IMR-90 (cell line): ENCODE measurements at regions not wholly inside any gene's neighbourhood (a gene's known extent, or its start where the extent isn't known, plus 50 kb on each side); places are given as distances from the start of the nearest gene placed in this dataset.

Experiments
- ATAC-seq: fragments of 200-7000 bp; cut with Tn5 transposase; 2 replicates; pipeline ENCODE4 v1.9.1; 2020; ENCODE audit warnings: low read depth, mild to moderate bottlenecking, moderate library complexity
- BruUV-seq: library from RNA; stranded (reverse); fragments of 400-500 nt; replicated peaks from 2 replicates; lab custom pipeline; 2021; lab: Mats Ljungman, UMichigan
- CTCF ChIA-PET: fragments of 300-600 bp; formaldehyde crosslinking; extraction: SDS; loops from one replicate; lab custom pipeline; 2021; ENCODE audit warnings: antibody characterized with exemption; lab: Yijun Ruan, JAX
- POLR2A ChIA-PET: fragments of 300-600 bp; sonication (Branson Sonifier 250); formaldehyde crosslinking; loops from one replicate; lab custom pipeline; 2022; ENCODE audit warnings: antibody characterized with exemption; ENCODE audit not compliant: unreplicated experiment; lab: Charles Lee
- DNase-seq: peaks from one replicate; pipeline ENCODE4 v3.0.0; 2013
- H2AFZ ChIP-seq: replicated peaks from 2 replicates; pipeline ENCODE3; 2013; ENCODE audit warnings: low read length, mild to moderate bottlenecking; ENCODE audit not compliant: poor library complexity
- H2AK5ac ChIP-seq: 2 replicates; pipeline ENCODE4 v1.6.1; 2013; ENCODE audit warnings: low read depth, low read length, inconsistent platforms
- H2AK9ac ChIP-seq: replicated peaks from 2 replicates; pipeline ENCODE3; 2013; ENCODE audit warnings: mild to moderate bottlenecking, low read depth, low read length, moderate library complexity; ENCODE audit not compliant: poor library complexity
- H2BK120ac ChIP-seq: 2 replicates; pipeline ENCODE4 v1.6.1; 2013; ENCODE audit warnings: low read depth, low read length, inconsistent platforms
- H2BK15ac ChIP-seq: 3 replicates; pipeline ENCODE4 v1.6.1; 2013; ENCODE audit warnings: low read depth, low read length, inconsistent platforms
- H2BK20ac ChIP-seq: 2 replicates; pipeline ENCODE4 v1.6.1; 2013; ENCODE audit warnings: low read depth, mild to moderate bottlenecking, inconsistent platforms, low read length, moderate library complexity
- H2BK5ac ChIP-seq: 2 replicates; pipeline ENCODE4 v1.6.1; 2013; ENCODE audit warnings: mild to moderate bottlenecking, low read depth, low read length, inconsistent platforms; ENCODE audit not compliant: poor library complexity, severe bottlenecking
- H3K14ac ChIP-seq: replicated peaks from 2 replicates; pipeline ENCODE4 v1.6.1; 2013; ENCODE audit warnings: low read depth, low read length, inconsistent platforms
- H3K18ac ChIP-seq: 2 replicates; pipeline ENCODE4 v1.6.1; 2013; ENCODE audit warnings: low read depth, low read length, control low read depth
- H3K23ac ChIP-seq: 2 replicates; pipeline ENCODE4 v1.6.1; 2013; ENCODE audit warnings: low read depth, low read length, inconsistent platforms
- H3K27ac ChIP-seq: 2 replicates; pipeline ENCODE4 v1.5.1; 2013; ENCODE audit warnings: mild to moderate bottlenecking, control low read depth, low read length; ENCODE audit not compliant: insufficient read depth
- H3K27me3 ChIP-seq: 2 replicates; pipeline ENCODE4 v1.6.1; 2013; ENCODE audit warnings: low read length; ENCODE audit not compliant: control insufficient read depth, insufficient read depth
- H3K36me3 ChIP-seq: 2 replicates; pipeline ENCODE4 v1.6.1; 2013; ENCODE audit warnings: low read length, mixed read lengths; ENCODE audit not compliant: control insufficient read depth, insufficient read depth
- H3K4ac ChIP-seq: 2 replicates; pipeline ENCODE4 v1.6.1; 2013; ENCODE audit warnings: low read depth, low read length, inconsistent platforms
- H3K4me1 ChIP-seq: 2 replicates; pipeline ENCODE4 v1.6.1; 2013; ENCODE audit warnings: low read length, mixed read lengths; ENCODE audit not compliant: control insufficient read depth, insufficient read depth
- H3K4me2 ChIP-seq: 2 replicates; pipeline ENCODE4 v1.6.1; 2013; ENCODE audit warnings: low read depth, mild to moderate bottlenecking, control low read depth, low read length, moderate library complexity
- H3K4me3 ChIP-seq: 2 replicates; pipeline ENCODE4 v1.5.1; 2013; ENCODE audit warnings: low read depth, mild to moderate bottlenecking, control low read depth, low read length, moderate library complexity; ENCODE audit not compliant: insufficient read depth
- H3K56ac ChIP-seq: 2 replicates; pipeline ENCODE4 v1.6.1; 2013; ENCODE audit warnings: low read length, inconsistent platforms; ENCODE audit not compliant: insufficient read depth; ENCODE audit errors: extremely low read depth
- H3K79me1 ChIP-seq, 2 experiments: 2 replicates each; pipeline ENCODE4 v1.6.1; 2013; ENCODE audit warnings: low read length in 2 of 2, inconsistent platforms in 1 of 2, low read depth in 1 of 2
- H3K9ac ChIP-seq: 2 replicates; pipeline ENCODE4 v1.6.1; 2013; ENCODE audit warnings: low read depth, low read length, control low read depth
- H3K9me1 ChIP-seq: 2 replicates; pipeline ENCODE4 v1.6.1; 2013; ENCODE audit warnings: low read length, inconsistent platforms; ENCODE audit not compliant: insufficient read depth
- H3K9me3 ChIP-seq: 2 replicates; pipeline ENCODE4 v1.6.1; 2013; ENCODE audit warnings: low read length; ENCODE audit not compliant: control insufficient read depth, insufficient read depth
- H4K20me1 ChIP-seq: 2 replicates; pipeline ENCODE4 v1.6.1; 2013; ENCODE audit warnings: low read length, inconsistent platforms; ENCODE audit not compliant: insufficient read depth
- H4K5ac ChIP-seq: 2 replicates; pipeline ENCODE4 v1.6.1; 2013; ENCODE audit warnings: mild to moderate bottlenecking, low read depth, low read length, control low read depth
- H4K8ac ChIP-seq, 2 experiments: 2 replicates each; pipeline ENCODE4 v1.6.1; 2013; ENCODE audit warnings: low read depth in 2 of 2, low read length in 2 of 2, control low read depth in 1 of 2, inconsistent platforms in 1 of 2
- H4K91ac ChIP-seq: 2 replicates; pipeline ENCODE4 v1.6.1; 2013; ENCODE audit warnings: low read depth, low read length, inconsistent platforms; ENCODE audit not compliant: insufficient read depth
- FOS ChIP-seq: fragments of 150-350 bp; IDR thresholded peaks from 2 replicates; pipeline ENCODE4 v1.6.1; 2016; ENCODE audit warnings: low read depth, low read length
- MXI1 ChIP-seq: IDR thresholded peaks from 2 replicates; pipeline ENCODE4 v1.6.1; 2012; ENCODE audit warnings: low read depth, mild to moderate bottlenecking, low read length, moderate library complexity, borderline replicate concordance
- NFE2L2 ChIP-seq: fragments of 150-350 bp; IDR thresholded peaks from 2 replicates; pipeline ENCODE4 v1.6.1; 2016; ENCODE audit warnings: low read depth, mild to moderate bottlenecking, low read length
- RCOR1 ChIP-seq: IDR thresholded peaks from 2 replicates; pipeline ENCODE4 v1.6.1; 2012; ENCODE audit warnings: mild to moderate bottlenecking, low read length, improper control_type of control experiment; ENCODE audit not compliant: insufficient replicate concordance
- WGBS, 2 experiments: methylation state at CpG; one replicate each; pipeline versions ENCODE4 v1.1.5 to v1.1.7; 2013; ENCODE audit warnings: missing lambda C conversion rate in 2 of 2; ENCODE audit not compliant: insufficient read length in 1 of 2; ENCODE audit errors: extremely low coverage in 2 of 2; 5-methylcytosine and 5-hydroxymethylcytosine counted together
- dilution Hi-C: fragments of 300-500 bp; cut with HindIII; formaldehyde crosslinking; loops from one replicate; pipeline ENCODE4 v1.14.3; 2018; ENCODE audit warnings: low sequenced_read_pairs; ENCODE audit not compliant: unreplicated experiment
- in situ Hi-C: fragments of 300-500 bp; cut with MboI; formaldehyde crosslinking; loops from 3 replicates; pipeline ENCODE4 v1.14.3; 2019; ENCODE audit warnings: low sequenced_read_pairs, inconsistent platforms, mixed read lengths
- intact Hi-C: fragments of 100-400 bp; cut with micrococcal nuclease; formaldehyde crosslinking; loops from 2 replicates; pipeline ENCODE4 v1.10.0; 2022
- TF ChIP-seq, protein P1 (sequence below): conservative IDR thresholded peaks from 2 replicates; pipeline ENCODE4 v1.5.1; 2012; ENCODE audit warnings: mild to moderate bottlenecking, low read depth, low read length, improper control_type of control experiment
- TF ChIP-seq, protein P2 (sequence below): fragments of 150-350 bp; IDR thresholded peaks from 2 replicates; pipeline ENCODE4 v1.6.1; 2017; ENCODE audit warnings: mild to moderate bottlenecking, antibody characterized with exemption, low read length, low read depth

DNA sequence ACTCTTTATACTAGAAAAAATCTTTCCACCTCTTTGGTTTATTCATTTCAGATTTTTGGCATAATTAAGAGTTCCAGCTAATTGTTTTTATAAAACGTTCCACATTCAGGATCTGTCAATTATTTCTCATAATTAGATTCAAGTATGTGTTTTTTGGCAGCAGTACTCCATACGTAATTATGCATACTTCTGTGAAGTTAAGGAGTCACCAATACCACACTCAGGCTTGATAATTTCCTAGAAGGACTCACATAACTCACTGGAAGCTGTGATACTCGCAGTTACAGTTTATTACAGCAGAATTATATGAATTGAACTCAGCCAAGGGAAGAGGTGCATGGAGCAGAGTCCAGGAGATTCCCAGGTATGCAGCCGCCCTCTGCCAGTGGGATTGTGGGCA lies 290.5 kb upstream of the AKR1E2 start:
- ChIA-PET POLR2A (no interaction called here), CTCF (interaction anchor here (0.7 kb wide), 1 partner anchor 18 kb away, joined by 3 read pairs; no protein-coding TSS in a partner anchor)
- dilution Hi-C loops, result no loop called here
- H3K14ac ChIP-seq, result no peak overlapping the region
- no peak overlapping the region for H4K5ac ChIP-seq
- H2AFZ ChIP-seq, result no peak overlapping the region
- TF ChIP-seq RCOR1 (no peak), NFE2L2 (no peak), FOS (no peak), MXI1 (no peak)
- TF ChIP-seq, protein P1, sequence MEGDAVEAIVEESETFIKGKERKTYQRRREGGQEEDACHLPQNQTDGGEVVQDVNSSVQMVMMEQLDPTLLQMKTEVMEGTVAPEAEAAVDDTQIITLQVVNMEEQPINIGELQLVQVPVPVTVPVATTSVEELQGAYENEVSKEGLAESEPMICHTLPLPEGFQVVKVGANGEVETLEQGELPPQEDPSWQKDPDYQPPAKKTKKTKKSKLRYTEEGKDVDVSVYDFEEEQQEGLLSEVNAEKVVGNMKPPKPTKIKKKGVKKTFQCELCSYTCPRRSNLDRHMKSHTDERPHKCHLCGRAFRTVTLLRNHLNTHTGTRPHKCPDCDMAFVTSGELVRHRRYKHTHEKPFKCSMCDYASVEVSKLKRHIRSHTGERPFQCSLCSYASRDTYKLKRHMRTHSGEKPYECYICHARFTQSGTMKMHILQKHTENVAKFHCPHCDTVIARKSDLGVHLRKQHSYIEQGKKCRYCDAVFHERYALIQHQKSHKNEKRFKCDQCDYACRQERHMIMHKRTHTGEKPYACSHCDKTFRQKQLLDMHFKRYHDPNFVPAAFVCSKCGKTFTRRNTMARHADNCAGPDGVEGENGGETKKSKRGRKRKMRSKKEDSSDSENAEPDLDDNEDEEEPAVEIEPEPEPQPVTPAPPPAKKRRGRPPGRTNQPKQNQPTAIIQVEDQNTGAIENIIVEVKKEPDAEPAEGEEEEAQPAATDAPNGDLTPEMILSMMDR, result no peak
- TF ChIP-seq, protein P2, sequence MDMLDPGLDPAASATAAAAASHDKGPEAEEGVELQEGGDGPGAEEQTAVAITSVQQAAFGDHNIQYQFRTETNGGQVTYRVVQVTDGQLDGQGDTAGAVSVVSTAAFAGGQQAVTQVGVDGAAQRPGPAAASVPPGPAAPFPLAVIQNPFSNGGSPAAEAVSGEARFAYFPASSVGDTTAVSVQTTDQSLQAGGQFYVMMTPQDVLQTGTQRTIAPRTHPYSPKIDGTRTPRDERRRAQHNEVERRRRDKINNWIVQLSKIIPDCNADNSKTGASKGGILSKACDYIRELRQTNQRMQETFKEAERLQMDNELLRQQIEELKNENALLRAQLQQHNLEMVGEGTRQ, result no peak
- H3K27me3 ChIP-seq, result no peaks in the 10 kb centered on the region
- no TSS peak for BruUV-seq
- no peak overlapping the region for H2AK5ac ChIP-seq
- H3K4me1 ChIP-seq, result peaks cover 2% of the 10 kb centered on the region; the same call in 1 of the 2 replicates
- no peak overlapping the region for H3K4ac ChIP-seq
- H3K27ac ChIP-seq, result no peak overlapping the region
- no peak overlapping the region for H3K4me3 ChIP-seq
- no peak overlapping the region for H2BK120ac ChIP-seq
- no peak overlapping the region for H3K23ac ChIP-seq
- H3K36me3 ChIP-seq, result no peaks in the 10 kb centered on the region
- H3K9me1 ChIP-seq, result no peaks in the 10 kb centered on the region
- in situ Hi-C loops, result no loop called here
- H2BK5ac ChIP-seq, result no peak overlapping the region
- H3K79me1 ChIP-seq, result no peaks in the 10 kb centered on the region
- H2BK20ac ChIP-seq, result no peak overlapping the region
- no peak overlapping the region for H2AK9ac ChIP-seq
- no peak overlapping the region for H4K8ac ChIP-seq
- ATAC-seq (no peak), DNase-seq (no peak)
- H3K56ac ChIP-seq, result no peak overlapping the region
- H3K4me2 ChIP-seq, result no peak overlapping the region
- no peak overlapping the region for H3K9ac ChIP-seq
- intact Hi-C loops, result no loop called here
- no CpG with 5 or more reads among the region's 4 CpGs for WGBS, 2 experiments
- H3K9me3 ChIP-seq, result peaks cover 2% of the 10 kb centered on the region; the same call in 1 of the 2 replicates
- no peak overlapping the region for H3K18ac ChIP-seq
- H4K20me1 ChIP-seq, result no peaks in the 10 kb centered on the region
- no peak overlapping the region for H2BK15ac ChIP-seq
- no peak overlapping the region for H4K91ac ChIP-seq
